Suprapubic skin (tissue), 4 donors: ENCODE measurements at regions not wholly inside any gene's neighbourhood (a gene's known extent, or its start where the extent isn't known, plus 50 kb on each side); places are given as distances from the start of the nearest gene placed in this dataset.
A peak's percentile ranks its signal among the peaks of the same experiment; 100 is the strongest.
"Not testable (repeated sequence)": the region's sequence is repeated elsewhere in the genome, so short reads cannot be mapped to it uniquely, and the experiment has no call there.

ENCODE experiments used
- DNase-seq, 2 donors: peaks; one replicate each; pipeline ENCODE4 v3.0.0-alpha.2; 2019; ENCODE audit warnings: low spot score in 2 of 2
- H3K27ac ChIP-seq: fragments of 200-600 bp; sonication (generic); one replicate; pipeline ENCODE4 v1.5.1; 2019
- H3K27me3 ChIP-seq: fragments of 200-600 bp; sonication (generic); one replicate; pipeline ENCODE4 v1.5.1; 2019
- H3K36me3 ChIP-seq: fragments of 200-600 bp; sonication (generic); one replicate; pipeline ENCODE4 v1.5.1; 2019
- H3K4me1 ChIP-seq: fragments of 200-600 bp; sonication (generic); one replicate; pipeline ENCODE4 v1.5.1; 2019
- H3K4me3 ChIP-seq: fragments of 200-600 bp; sonication (generic); one replicate; pipeline ENCODE4 v1.5.1; 2019; ENCODE audit warnings: mild to moderate bottlenecking
- H3K9me3 ChIP-seq: fragments of 200-600 bp; sonication (generic); one replicate; pipeline ENCODE4 v1.5.1; 2019
- CTCF ChIP-seq, 2 donors: fragments of 200-600 bp in 1 of 2; fragments of 450-650 bp in 1 of 2; sonication (generic) in 1 of 2; IDR thresholded peaks; one replicate each; pipeline ENCODE4 v1.5.1; 2016 to 2019; ENCODE audit warnings: antibody characterized with exemption in 2 of 2, mild to moderate bottlenecking in 1 of 2, moderate library complexity in 1 of 2
- EP300 ChIP-seq: sonication (generic); formaldehyde crosslinking; IDR thresholded peaks from one replicate; pipeline ENCODE4 v1.6.1; 2017; ENCODE audit warnings: antibody characterized with exemption
- POLR2A ChIP-seq, 2 donors: fragments of 450-650 bp; IDR thresholded peaks; one replicate each; pipeline ENCODE4 v1.6.1; 2017; ENCODE audit warnings: antibody characterized with exemption in 2 of 2, mild to moderate bottlenecking in 2 of 2, moderate library complexity in 2 of 2
- POLR2AphosphoS5 ChIP-seq, 3 donors: sonication (generic); formaldehyde crosslinking; IDR thresholded peaks; one replicate each; pipeline ENCODE4 v1.6.1; 2017; ENCODE audit warnings: antibody characterized with exemption in 3 of 3
- WGBS: methylation state at CpG from one replicate; pipeline ENCODE4 v1.1.5; 2018; 5-methylcytosine and 5-hydroxymethylcytosine counted together

GRCh38 chr2:8244639-8245038 is 437.2 kb upstream of the ID2 start:
- H3K9me3 ChIP-seq = no peaks in the 10 kb centered on the region

DNA sequence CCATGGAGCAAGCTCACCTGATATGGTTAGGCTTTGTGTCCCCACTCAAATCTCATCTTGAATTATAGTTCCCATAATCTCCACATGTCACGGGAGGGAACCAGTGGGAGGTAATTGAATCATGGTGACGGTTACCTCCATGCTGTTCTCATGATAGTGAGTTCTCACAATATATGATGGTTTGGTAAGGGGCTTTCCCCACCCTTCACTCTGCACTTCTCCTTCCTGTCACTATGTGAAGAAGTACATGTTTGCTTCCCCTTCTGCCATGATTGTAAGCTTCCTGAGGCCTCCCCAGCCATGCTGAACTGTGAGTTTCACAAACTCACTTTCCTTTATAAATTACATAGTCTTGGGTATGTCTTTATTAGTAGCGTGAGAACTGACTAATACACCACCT is 435.7 kb upstream of the ID2 start:
- no peak for DNase-seq
- Histone ChIP-seq H3K27me3 (no peaks in the 10 kb centered on the region), H3K27ac (no peak overlapping the region), H3K4me3 (no peak overlapping the region), H3K36me3 (no peaks in the 10 kb centered on the region), H3K4me1 (peaks cover 9% of the 10 kb centered on the region), H3K9me3 (no peaks in the 10 kb centered on the region)
- TF ChIP-seq CTCF (IDR thresholded peaks at IDR 0.05) (no peak), POLR2A (IDR thresholded peaks at IDR 0.05) (no peak), EP300 (no peak), POLR2AphosphoS5 (IDR thresholded peaks at IDR 0.05) (no peak)
- WGBS = 91% methylated on average over 3 of the region's 3 CpGs

More at GRCh38 chr2:8244639-8245038, 437.2 kb upstream of the ID2 start:
- H3K27me3 ChIP-seq = no peaks in the 10 kb centered on the region
- no peak overlapping the region for H3K27ac ChIP-seq
- H3K4me3 ChIP-seq = no peak overlapping the region
- peaks cover 9% of the 10 kb centered on the region for H3K4me1 ChIP-seq
- no peak for DNase-seq
- WGBS = 89% methylated on average over 2 of the region's 2 CpGs
- no peaks in the 10 kb centered on the region for H3K36me3 ChIP-seq
- TF ChIP-seq EP300 = no peak
- no peak for TF ChIP-seq POLR2A (IDR thresholded peaks at IDR 0.05)
- no peak for TF ChIP-seq POLR2AphosphoS5 (IDR thresholded peaks at IDR 0.05)
- no peak for TF ChIP-seq CTCF (IDR thresholded peaks at IDR 0.05)

- 67% methylated on average over 10 of the region's 11 CpGs for WGBS
- Histone ChIP-seq H3K36me3 (no peaks in the 10 kb centered on the region), H3K4me3 (no peak overlapping the region), H3K4me1 (peaks cover 9% of the 10 kb centered on the region), H3K9me3 (no peaks in the 10 kb centered on the region), H3K27me3 (no peaks in the 10 kb centered on the region), H3K27ac (peak overlapping the region; percentile 55)
- no peak for DNase-seq
- TF ChIP-seq POLR2A (IDR thresholded peaks at IDR 0.05) (no peak), CTCF (IDR thresholded peaks at IDR 0.05) (no peak)
These were observed 433.8 kb upstream of the ID2 start for GRCh38 chr2:8247905-8248622.

GRCh38 chr2:8248623-8248957 is 433.3 kb upstream of the ID2 start:
- Histone ChIP-seq H3K27me3 (no peaks in the 10 kb centered on the region), H3K9me3 (no peaks in the 10 kb centered on the region), H3K4me1 (peaks cover 9% of the 10 kb centered on the region), H3K27ac (peak overlapping the region; percentile 55), H3K4me3 (no peak overlapping the region), H3K36me3 (no peaks in the 10 kb centered on the region)
- WGBS = 61% methylated on average over 2 of the region's 2 CpGs
- no peak for DNase-seq
- TF ChIP-seq POLR2A (IDR thresholded peaks at IDR 0.05) = no peak

GRCh38 chr2:8249141-8249540 is 432.7 kb upstream of the ID2 start:
- DNase-seq = no peak
- Histone ChIP-seq H3K4me3 (no peak overlapping the region), H3K9me3 (no peaks in the 10 kb centered on the region), H3K27ac (no peak overlapping the region), H3K27me3 (no peaks in the 10 kb centered on the region), H3K36me3 (no peaks in the 10 kb centered on the region), H3K4me1 (peaks cover 9% of the 10 kb centered on the region)
- WGBS = 72% methylated on average over 14 of the region's 14 CpGs
- TF ChIP-seq POLR2A (IDR thresholded peaks at IDR 0.05) = no peak

GRCh38 chr2:8249769-8250168 is 432.1 kb upstream of the ID2 start:
- TF ChIP-seq POLR2A (IDR thresholded peaks at IDR 0.05) (no peak), EP300 (no peak), CTCF (IDR thresholded peaks at IDR 0.05) (no peak), POLR2AphosphoS5 (IDR thresholded peaks at IDR 0.05) (no peak)
- peaks cover 7% of the 10 kb centered on the region for H3K4me1 ChIP-seq
- H3K4me3 ChIP-seq = no peak overlapping the region
- whole genome bisulfite sequencing = 97% methylated on average over 2 of the region's 2 CpGs
- no peaks in the 10 kb centered on the region for H3K36me3 ChIP-seq
- no peaks in the 10 kb centered on the region for H3K9me3 ChIP-seq
- DNase-seq = no peak
- H3K27ac ChIP-seq = no peak overlapping the region
- H3K27me3 ChIP-seq = no peaks in the 10 kb centered on the region

DNA sequence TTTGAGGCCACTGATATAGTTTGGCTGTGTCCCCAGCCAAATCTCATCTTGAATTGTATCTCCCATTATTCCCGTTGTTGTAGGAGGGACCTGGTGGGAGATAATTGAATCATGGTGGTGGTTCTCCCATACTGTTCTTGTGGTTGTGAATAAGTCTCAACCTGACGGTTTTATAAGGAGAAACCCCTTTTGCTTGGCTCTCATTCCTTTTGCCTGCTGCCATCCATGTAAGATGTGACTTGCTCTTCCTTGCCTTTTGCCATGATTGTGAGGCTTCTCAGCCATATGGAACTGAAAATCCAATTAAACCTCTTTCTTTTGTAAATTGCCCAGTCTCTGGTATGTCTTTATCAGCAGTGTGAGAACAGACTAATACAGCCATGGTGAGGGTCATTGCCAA is 431.6 kb upstream of the ID2 start:
- not testable (repeated sequence) for H3K4me1 ChIP-seq, H3K4me3 ChIP-seq, H3K36me3 ChIP-seq, H3K9me3 ChIP-seq, H3K27ac ChIP-seq, H3K27me3 ChIP-seq, DNase-seq
- WGBS = 92% methylated on average over 2 of the region's 2 CpGs
